A673 (cell line): ENCODE measurements at regions not wholly inside any gene's neighbourhood (a gene's known extent, or its start where the extent isn't known, plus 50 kb on each side); places are given as distances from the start of the nearest gene placed in this dataset.

Experiments
- BruUV-seq: library from RNA; stranded (reverse); fragments of 400-500 nt; replicated peaks from 2 replicates; lab custom pipeline; 2021; lab: Mats Ljungman, UMichigan
- CTCF ChIA-PET: fragments of 300-600 bp; sonication (Branson Sonifier 250); formaldehyde crosslinking; loops from one replicate; lab custom pipeline; 2022; ENCODE audit warnings: antibody characterized with exemption; lab: Charles Lee
- POLR2A ChIA-PET: fragments of 300-600 bp; sonication (Branson Sonifier 250); formaldehyde crosslinking; loops from one replicate; lab custom pipeline; 2022; ENCODE audit warnings: antibody characterized with exemption; ENCODE audit not compliant: low non-redundant PET; lab: Charles Lee
- DNase-seq: peaks from one replicate; pipeline ENCODE4 v3.0.0-alpha.2; 2015; ENCODE audit warnings: low spot score
- H3K27ac ChIP-seq: fragments of 200-600 bp; sonication (generic); 2 replicates; pipeline ENCODE4 v1.5.1; 2016; ENCODE audit warnings: mixed run types, low read depth, mild to moderate bottlenecking, mixed read lengths, antibody characterized with exemption, low read length; ENCODE audit not compliant: poor library complexity, severe bottlenecking
- H3K27me3 ChIP-seq: fragments of 200-600 bp; sonication (generic); replicated peaks from 2 replicates; pipeline ENCODE4 v1.6.1; 2017; ENCODE audit warnings: mixed run types, low read depth, mild to moderate bottlenecking, mixed read lengths, antibody characterized with exemption, low read length; ENCODE audit not compliant: insufficient read depth, poor library complexity
- H3K36me3 ChIP-seq: fragments of 200-600 bp; sonication (generic); 2 replicates; pipeline ENCODE4 v1.6.1; 2016; ENCODE audit warnings: mixed run types, mild to moderate bottlenecking, mixed read lengths, antibody characterized with exemption, low read length; ENCODE audit not compliant: insufficient read depth, poor library complexity, severe bottlenecking
- H3K4me1 ChIP-seq: fragments of 200-600 bp; sonication (generic); 2 replicates; pipeline ENCODE4 v1.6.1; 2017; ENCODE audit warnings: mixed run types, mild to moderate bottlenecking, mixed read lengths, antibody characterized with exemption, low read length; ENCODE audit not compliant: insufficient read depth, poor library complexity, severe bottlenecking
- H3K4me3 ChIP-seq: fragments of 200-600 bp; sonication (generic); 2 replicates; pipeline ENCODE4 v1.5.1; 2016; ENCODE audit warnings: low read depth, mixed run types, mild to moderate bottlenecking, mixed read lengths, low read length; ENCODE audit not compliant: poor library complexity, severe bottlenecking
- H3K9me3 ChIP-seq: fragments of 200-600 bp; sonication (generic); 2 replicates; pipeline ENCODE4 v1.6.1; 2016; ENCODE audit warnings: mixed run types, low read depth, mild to moderate bottlenecking, mixed read lengths, antibody characterized with exemption, low read length; ENCODE audit not compliant: poor library complexity, severe bottlenecking
- CTCF ChIP-seq: fragments of 300-800, 200-600 bp; sonication (generic); conservative IDR thresholded peaks from 2 replicates; pipeline ENCODE4 v1.5.1; 2017; ENCODE audit warnings: low read depth, mild to moderate bottlenecking, antibody characterized with exemption, low read length, moderate library complexity, mixed read lengths
- EZH2 ChIP-seq: fragments of 200-600 bp; sonication (generic); IDR thresholded peaks from 2 replicates; pipeline ENCODE4 v1.6.1; 2017; ENCODE audit warnings: borderline replicate concordance, low read depth, mild to moderate bottlenecking, mixed read lengths, antibody characterized with exemption, low read length; ENCODE audit not compliant: poor library complexity, severe bottlenecking
- intact Hi-C: fragments of 100-400 bp; cut with micrococcal nuclease; formaldehyde crosslinking; loops from one replicate; pipeline ENCODE4 v1.10.0; 2022; ENCODE audit not compliant: unreplicated experiment

GRCh38 chr16:65600629-65601028 lies 478.8 kb upstream of the CDH11 start:
- H3K4me1 ChIP-seq, result no peaks in the 10 kb centered on the region
- POLR2A ChIA-PET, result interaction anchor here (0.6 kb wide), 1 partner anchor 19 kb away, joined by 3 read pairs; no protein-coding TSS in a partner anchor
- no peak for DNase-seq
- H3K27me3 ChIP-seq, result no peaks in the 10 kb centered on the region
- no TSS peak for BruUV-seq
- no peak for TF ChIP-seq CTCF
- TF ChIP-seq EZH2, result no peak
- intact Hi-C loops, result no loop called here
- H3K27ac ChIP-seq, result no peak overlapping the region
- H3K9me3 ChIP-seq, result no peaks in the 10 kb centered on the region
- CTCF ChIA-PET, result no interaction called here
- no peaks in the 10 kb centered on the region for H3K36me3 ChIP-seq
- H3K4me3 ChIP-seq, result no peak overlapping the region

- no peaks in the 10 kb centered on the region for H3K36me3 ChIP-seq
- no peaks in the 10 kb centered on the region for H3K9me3 ChIP-seq
- ChIA-PET POLR2A (no interaction called here), CTCF (no interaction called here)
- no TSS peak for BruUV-seq
- TF ChIP-seq EZH2 (no peak), CTCF (no peak)
- intact Hi-C loops, result no loop called here
- H3K4me3 ChIP-seq, result no peak overlapping the region
- H3K27me3 ChIP-seq, result no peaks in the 10 kb centered on the region
- no peak overlapping the region for H3K27ac ChIP-seq
- H3K4me1 ChIP-seq, result no peaks in the 10 kb centered on the region
- no peak for DNase-seq
Measured at GRCh38 chr16:65600046-65600445, 478.2 kb upstream of the CDH11 start.

GRCh38 chr16:65598621-65599020 lies 476.8 kb upstream of the CDH11 start:
- Histone ChIP-seq H3K9me3 (no peaks in the 10 kb centered on the region), H3K27ac (no peak overlapping the region), H3K4me1 (no peaks in the 10 kb centered on the region), H3K27me3 (no peaks in the 10 kb centered on the region), H3K4me3 (no peak overlapping the region), H3K36me3 (no peaks in the 10 kb centered on the region)
- intact Hi-C loops, result no loop called here
- no TSS peak for BruUV-seq
- TF ChIP-seq EZH2 (no peak), CTCF (no peak)
- DNase-seq, result no peak
- POLR2A ChIA-PET, result no interaction called here
- CTCF ChIA-PET, result no interaction called here
